DND-41 (cell line): ENCODE measurements at regions not wholly inside any gene's neighbourhood (a gene's known extent, or its start where the extent isn't known, plus 50 kb on each side); places are given as distances from the start of the nearest gene placed in this dataset.

ENCODE experiments used
- CTCF ChIP-seq: IDR thresholded peaks from 2 replicates; pipeline ENCODE4 v1.5.1; 2012; ENCODE audit warnings: borderline replicate concordance, low read length, moderate library complexity, mild to moderate bottlenecking; ENCODE audit not compliant: poor library complexity, severe bottlenecking; ENCODE audit errors: extremely low read depth
- EZH2 ChIP-seq: IDR thresholded peaks from 3 replicates; pipeline ENCODE4 v1.6.1; 2012; ENCODE audit warnings: borderline replicate concordance, low read depth, mild to moderate bottlenecking, moderate library complexity, low read length, inconsistent platforms; ENCODE audit not compliant: severe bottlenecking

- no peak for TF ChIP-seq CTCF
- no peak for TF ChIP-seq EZH2
These were observed 76.4 kb upstream of the DCLK2 start for GRCh38 chr4:150001815-150002214.
